A549 (cell line): ENCODE measurements at regions not wholly inside any gene's neighbourhood (a gene's known extent, or its start where the extent isn't known, plus 50 kb on each side); places are given as distances from the start of the nearest gene placed in this dataset.

Experiments
- EHMT2 ChIP-seq: fragments of 200-600 bp; sonication (generic); IDR thresholded peaks from 2 replicates; pipeline ENCODE4 v1.6.1; 2016; ENCODE audit warnings: antibody characterized with exemption, low read depth, mild to moderate bottlenecking, moderate library complexity
- FOSL2 ChIP-seq, 2 experiments: fragments of 450-650 bp in 1 of 2; fragments of >200 bp in 1 of 2; sonication (Bioruptor Twin) in 1 of 2; formaldehyde crosslinking; IDR thresholded peaks; 2 replicates each; pipeline versions ENCODE4 v1.5.0 to v1.6.1; 2016 to 2020; ENCODE audit warnings: mild to moderate bottlenecking in 1 of 2, moderate library complexity in 1 of 2
- HDAC2 ChIP-seq: fragments of 200-600 bp; sonication (generic); IDR thresholded peaks from 2 replicates; pipeline ENCODE4 v1.6.1; 2016
- MYC ChIP-seq: IDR thresholded peaks from 2 replicates; pipeline ENCODE4 v1.6.1; 2012; ENCODE audit warnings: mild to moderate bottlenecking, inconsistent platforms, low read length, improper control_type of control experiment, borderline replicate concordance
- NFE2L2 ChIP-seq: fragments of 150-350 bp; conservative IDR thresholded peaks from 2 replicates; pipeline ENCODE4 v1.6.1; 2014; ENCODE audit warnings: low read length
- PHF8 ChIP-seq: fragments of 200-600 bp; sonication (generic); IDR thresholded peaks from 2 replicates; pipeline ENCODE4 v1.6.1; 2016; ENCODE audit warnings: low read depth, mild to moderate bottlenecking, antibody characterized with exemption, moderate library complexity, borderline replicate concordance
- POLR2A ChIP-seq: IDR thresholded peaks from 2 replicates; pipeline ENCODE4 v1.6.1; 2012; ENCODE audit warnings: mild to moderate bottlenecking, low read length
- SMC3 ChIP-seq: fragments of >200 bp; sonication (Bioruptor Twin); formaldehyde crosslinking; IDR thresholded peaks from 3 replicates; pipeline ENCODE4 v1.6.1; 2018; ENCODE audit warnings: inconsistent platforms
- ZC3H11A ChIP-seq: fragments of 450-650 bp; IDR thresholded peaks from 2 replicates; pipeline ENCODE4 v1.6.1; 2014; ENCODE audit warnings: antibody characterized with exemption, mild to moderate bottlenecking
- ZFP36 ChIP-seq: fragments of 450-650 bp; IDR thresholded peaks from 2 replicates; pipeline ENCODE4 v1.6.1; 2014; ENCODE audit warnings: borderline replicate concordance; ENCODE audit not compliant: partially characterized antibody
- TF ChIP-seq, protein P1 (sequence below): fragments of >200 bp; sonication (Bioruptor Twin); formaldehyde crosslinking; IDR thresholded peaks from 3 replicates; pipeline ENCODE4 v1.5.1; 2016
- TF ChIP-seq, protein P2 (sequence below): fragments of 450-650 bp; IDR thresholded peaks from 2 replicates; pipeline ENCODE4 v1.6.1; 2014; ENCODE audit warnings: antibody characterized with exemption
- TF ChIP-seq, protein P3 (sequence below): IDR thresholded peaks from 2 replicates; pipeline ENCODE4 v1.6.1; 2012
- TF ChIP-seq, protein P4 (sequence below): IDR thresholded peaks from 2 replicates; pipeline ENCODE4 v1.6.1; 2012; ENCODE audit warnings: low read depth, borderline replicate concordance

DNA sequence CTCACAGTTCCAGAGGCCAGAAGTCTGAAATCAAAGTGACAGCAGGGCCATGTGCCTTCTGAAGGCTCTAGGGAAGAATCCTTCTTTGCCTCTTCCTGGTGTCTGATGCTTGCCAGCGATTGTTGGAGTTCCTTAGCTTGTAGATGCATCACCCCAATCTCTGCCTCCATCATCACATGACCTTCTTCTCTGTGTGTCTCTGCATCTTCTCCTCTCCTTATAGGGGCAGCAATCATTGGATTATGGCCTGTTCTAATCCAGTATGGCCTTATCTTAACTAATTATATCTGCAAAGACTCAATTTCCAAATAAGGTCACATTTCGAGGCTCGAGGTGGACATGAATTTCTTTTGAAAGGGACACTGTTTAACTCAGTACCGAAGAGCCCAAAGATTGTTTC is 71.7 kb upstream of the RAI2 start:
- no peak for TF ChIP-seq SMC3
- TF ChIP-seq POLR2A, result no peak
- TF ChIP-seq, protein P1, sequence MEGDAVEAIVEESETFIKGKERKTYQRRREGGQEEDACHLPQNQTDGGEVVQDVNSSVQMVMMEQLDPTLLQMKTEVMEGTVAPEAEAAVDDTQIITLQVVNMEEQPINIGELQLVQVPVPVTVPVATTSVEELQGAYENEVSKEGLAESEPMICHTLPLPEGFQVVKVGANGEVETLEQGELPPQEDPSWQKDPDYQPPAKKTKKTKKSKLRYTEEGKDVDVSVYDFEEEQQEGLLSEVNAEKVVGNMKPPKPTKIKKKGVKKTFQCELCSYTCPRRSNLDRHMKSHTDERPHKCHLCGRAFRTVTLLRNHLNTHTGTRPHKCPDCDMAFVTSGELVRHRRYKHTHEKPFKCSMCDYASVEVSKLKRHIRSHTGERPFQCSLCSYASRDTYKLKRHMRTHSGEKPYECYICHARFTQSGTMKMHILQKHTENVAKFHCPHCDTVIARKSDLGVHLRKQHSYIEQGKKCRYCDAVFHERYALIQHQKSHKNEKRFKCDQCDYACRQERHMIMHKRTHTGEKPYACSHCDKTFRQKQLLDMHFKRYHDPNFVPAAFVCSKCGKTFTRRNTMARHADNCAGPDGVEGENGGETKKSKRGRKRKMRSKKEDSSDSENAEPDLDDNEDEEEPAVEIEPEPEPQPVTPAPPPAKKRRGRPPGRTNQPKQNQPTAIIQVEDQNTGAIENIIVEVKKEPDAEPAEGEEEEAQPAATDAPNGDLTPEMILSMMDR, result no peak
- TF ChIP-seq, protein P2, sequence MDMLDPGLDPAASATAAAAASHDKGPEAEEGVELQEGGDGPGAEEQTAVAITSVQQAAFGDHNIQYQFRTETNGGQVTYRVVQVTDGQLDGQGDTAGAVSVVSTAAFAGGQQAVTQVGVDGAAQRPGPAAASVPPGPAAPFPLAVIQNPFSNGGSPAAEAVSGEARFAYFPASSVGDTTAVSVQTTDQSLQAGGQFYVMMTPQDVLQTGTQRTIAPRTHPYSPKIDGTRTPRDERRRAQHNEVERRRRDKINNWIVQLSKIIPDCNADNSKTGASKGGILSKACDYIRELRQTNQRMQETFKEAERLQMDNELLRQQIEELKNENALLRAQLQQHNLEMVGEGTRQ, result no peak
- TF ChIP-seq ZC3H11A, result no peak
- TF ChIP-seq EHMT2, result no peak
- TF ChIP-seq NFE2L2, result no peak
- TF ChIP-seq HDAC2, result no peak
- TF ChIP-seq PHF8, result no peak
- TF ChIP-seq, protein P3, sequence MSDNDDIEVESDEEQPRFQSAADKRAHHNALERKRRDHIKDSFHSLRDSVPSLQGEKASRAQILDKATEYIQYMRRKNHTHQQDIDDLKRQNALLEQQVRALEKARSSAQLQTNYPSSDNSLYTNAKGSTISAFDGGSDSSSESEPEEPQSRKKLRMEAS, result no peak
- TF ChIP-seq FOSL2 (IDR thresholded peaks at IDR 0.05), result no peak
- TF ChIP-seq FOSL2 (CRISPR knock-in tag; IDR thresholded peaks at IDR 0.05), result no peak
- TF ChIP-seq, protein P4, sequence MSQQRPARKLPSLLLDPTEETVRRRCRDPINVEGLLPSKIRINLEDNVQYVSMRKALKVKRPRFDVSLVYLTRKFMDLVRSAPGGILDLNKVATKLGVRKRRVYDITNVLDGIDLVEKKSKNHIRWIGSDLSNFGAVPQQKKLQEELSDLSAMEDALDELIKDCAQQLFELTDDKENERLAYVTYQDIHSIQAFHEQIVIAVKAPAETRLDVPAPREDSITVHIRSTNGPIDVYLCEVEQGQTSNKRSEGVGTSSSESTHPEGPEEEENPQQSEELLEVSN, result no peak
- TF ChIP-seq ZFP36, result no peak
- no peak for TF ChIP-seq MYC
